Adipocyte (in vitro differentiated cells): ENCODE measurements at regions not wholly inside any gene's neighbourhood (a gene's known extent, or its start where the extent isn't known, plus 50 kb on each side); places are given as distances from the start of the nearest gene placed in this dataset.

ENCODE experiments used
- DNase-seq: peaks from one replicate; pipeline ENCODE4 v3.0.0-alpha.2; 2015; ENCODE audit warnings: low read depth
- H3K27me3 ChIP-seq: replicated peaks from 2 replicates; pipeline ENCODE4 v1.7.0; 2013; ENCODE audit warnings: mild to moderate bottlenecking, low read length, moderate library complexity; ENCODE audit not compliant: control insufficient read depth, insufficient read depth
- H3K36me3 ChIP-seq: 2 replicates; pipeline ENCODE4 v1.7.0; 2013; ENCODE audit warnings: low read length, mild to moderate bottlenecking, moderate library complexity; ENCODE audit not compliant: control insufficient read depth, insufficient read depth, severe bottlenecking
- H3K4me1 ChIP-seq: 2 replicates; pipeline ENCODE4 v1.7.0; 2013; ENCODE audit warnings: mild to moderate bottlenecking, low read length, moderate library complexity; ENCODE audit not compliant: control insufficient read depth, insufficient read depth
- H3K4me3 ChIP-seq: 2 replicates; pipeline ENCODE4 v1.7.0; 2013; ENCODE audit warnings: mild to moderate bottlenecking, low read length, moderate library complexity
- H3K9ac ChIP-seq: 2 replicates; pipeline ENCODE4 v1.7.0; 2013; ENCODE audit warnings: mild to moderate bottlenecking, low read length, moderate library complexity
- H3K9me3 ChIP-seq: 2 replicates; pipeline ENCODE4 v1.7.0; 2013; ENCODE audit warnings: mild to moderate bottlenecking, low read length, moderate library complexity; ENCODE audit not compliant: control insufficient read depth

GRCh38 chr16:49097964-49098363, 183.7 kb downstream of the CBLN1 start:
- no peak overlapping the region for H3K4me3 ChIP-seq
- no peaks in the 10 kb centered on the region for H3K36me3 ChIP-seq
- H3K9ac ChIP-seq = no peak overlapping the region
- no peaks in the 10 kb centered on the region for H3K4me1 ChIP-seq
- no peak for DNase-seq
- H3K9me3 ChIP-seq = no peaks in the 10 kb centered on the region
- peaks cover 6% of the 10 kb centered on the region for H3K27me3 ChIP-seq

- H3K36me3 ChIP-seq = no peaks in the 10 kb centered on the region
- no peaks in the 10 kb centered on the region for H3K4me1 ChIP-seq
- no peak overlapping the region for H3K9ac ChIP-seq
- DNase-seq = no peak
- no peaks in the 10 kb centered on the region for H3K9me3 ChIP-seq
- H3K27me3 ChIP-seq = peaks cover 6% of the 10 kb centered on the region
- no peak overlapping the region for H3K4me3 ChIP-seq
These were observed 185.3 kb downstream of the CBLN1 start for GRCh38 chr16:49096176-49096945.

GRCh38 chr16:49095539-49095938, 186.1 kb downstream of the CBLN1 start:
- Histone ChIP-seq H3K4me3 (no peak overlapping the region), H3K36me3 (no peaks in the 10 kb centered on the region), H3K9ac (no peak overlapping the region), H3K9me3 (no peaks in the 10 kb centered on the region), H3K27me3 (peaks cover 6% of the 10 kb centered on the region), H3K4me1 (no peaks in the 10 kb centered on the region)
- DNase-seq = no peak

- Histone ChIP-seq H3K36me3 (no peaks in the 10 kb centered on the region), H3K9ac (no peak overlapping the region), H3K4me3 (no peak overlapping the region), H3K27me3 (peaks cover 6% of the 10 kb centered on the region), H3K4me1 (no peaks in the 10 kb centered on the region), H3K9me3 (no peaks in the 10 kb centered on the region)
- no peak for DNase-seq
These were observed 187.2 kb downstream of the CBLN1 start for GRCh38 chr16:49094471-49094870.

GRCh38 chr16:49093939-49094338, 187.7 kb downstream of the CBLN1 start:
- Histone ChIP-seq H3K9ac (no peak overlapping the region), H3K4me3 (no peak overlapping the region)

GRCh38 chr16:49092704-49093103, 188.9 kb downstream of the CBLN1 start:
- DNase-seq = no peak
- no peaks in the 10 kb centered on the region for H3K9me3 ChIP-seq
- H3K4me1 ChIP-seq = no peaks in the 10 kb centered on the region
- H3K36me3 ChIP-seq = no peaks in the 10 kb centered on the region
- H3K27me3 ChIP-seq = peaks cover 6% of the 10 kb centered on the region
- H3K9ac ChIP-seq = no peak overlapping the region
- no peak overlapping the region for H3K4me3 ChIP-seq

More at GRCh38 chr16:49093939-49094338, 187.7 kb downstream of the CBLN1 start:
- no peaks in the 10 kb centered on the region for H3K4me1 ChIP-seq
- H3K36me3 ChIP-seq = no peaks in the 10 kb centered on the region
- no peaks in the 10 kb centered on the region for H3K9me3 ChIP-seq
- DNase-seq = no peak
- peaks cover 6% of the 10 kb centered on the region for H3K27me3 ChIP-seq

GRCh38 chr16:49089533-49089932, 192.1 kb downstream of the CBLN1 start:
- no peaks in the 10 kb centered on the region for H3K27me3 ChIP-seq
- no peaks in the 10 kb centered on the region for H3K4me1 ChIP-seq
- no peak overlapping the region for H3K4me3 ChIP-seq
- no peaks in the 10 kb centered on the region for H3K36me3 ChIP-seq
- H3K9ac ChIP-seq = no peak overlapping the region
- no peak for DNase-seq
- peaks cover 4% of the 10 kb centered on the region for H3K9me3 ChIP-seq

- H3K9me3 ChIP-seq = peaks cover 4% of the 10 kb centered on the region
- H3K9ac ChIP-seq = no peak overlapping the region
- no peaks in the 10 kb centered on the region for H3K27me3 ChIP-seq
- H3K36me3 ChIP-seq = no peaks in the 10 kb centered on the region
- no peak overlapping the region for H3K4me3 ChIP-seq
- H3K4me1 ChIP-seq = no peaks in the 10 kb centered on the region
- DNase-seq = no peak
These were observed 192.6 kb downstream of the CBLN1 start for GRCh38 chr16:49089039-49089438.

GRCh38 chr16:49085686-49086085, 196.0 kb downstream of the CBLN1 start:
- H3K9ac ChIP-seq = no peak overlapping the region
- H3K27me3 ChIP-seq = no peaks in the 10 kb centered on the region
- H3K9me3 ChIP-seq = peaks cover 6% of the 10 kb centered on the region
- no peaks in the 10 kb centered on the region for H3K36me3 ChIP-seq
- no peak overlapping the region for H3K4me3 ChIP-seq
- DNase-seq = peak; percentile 1
- H3K4me1 ChIP-seq = no peaks in the 10 kb centered on the region

- no peaks in the 10 kb centered on the region for H3K36me3 ChIP-seq
- peaks cover 15% of the 10 kb centered on the region for H3K9me3 ChIP-seq
- H3K4me3 ChIP-seq = no peak overlapping the region
- no peak for DNase-seq
- no peaks in the 10 kb centered on the region for H3K4me1 ChIP-seq
- no peaks in the 10 kb centered on the region for H3K27me3 ChIP-seq
- no peak overlapping the region for H3K9ac ChIP-seq
These were observed 196.8 kb downstream of the CBLN1 start for GRCh38 chr16:49084628-49085390.

- no peaks in the 10 kb centered on the region for H3K4me1 ChIP-seq
- H3K4me3 ChIP-seq = no peak overlapping the region
- H3K9me3 ChIP-seq = peaks cover 47% of the 10 kb centered on the region
- H3K27me3 ChIP-seq = no peaks in the 10 kb centered on the region
- H3K9ac ChIP-seq = no peak overlapping the region
- no peaks in the 10 kb centered on the region for H3K36me3 ChIP-seq
- DNase-seq = no peak
These were observed 200.1 kb downstream of the CBLN1 start for GRCh38 chr16:49081554-49081953.
